GM12878 (cell line): ENCODE measurements at regions not wholly inside any gene's neighbourhood (a gene's known extent, or its start where the extent isn't known, plus 50 kb on each side); places are given as distances from the start of the nearest gene placed in this dataset.

Experiments
- ATF3 ChIP-seq: IDR thresholded peaks from 2 replicates; pipeline ENCODE4 v1.6.1; 2011; ENCODE audit warnings: low read depth, mild to moderate bottlenecking, low read length, moderate library complexity, borderline replicate concordance; ENCODE audit errors: extremely low read depth
- BHLHE40 ChIP-seq, 2 experiments: fragments of 450-650 bp in 1 of 2; IDR thresholded peaks; 2 replicates each; pipeline ENCODE4 v1.6.1; 2011 to 2017; ENCODE audit warnings: low read depth in 2 of 2, borderline replicate concordance in 1 of 2, improper control_type of control experiment in 1 of 2, low read length in 1 of 2, mild to moderate bottlenecking in 1 of 2
- CTCF ChIP-seq, 3 experiments: IDR thresholded peaks in 2 of 3; conservative IDR thresholded peaks in 1 of 3; 2 replicates each; pipeline ENCODE4 v1.5.1; 2011; ENCODE audit warnings: low read depth in 3 of 3, low read length in 3 of 3, mild to moderate bottlenecking in 3 of 3, control low read depth in 2 of 3, moderate library complexity in 2 of 3, inconsistent platforms in 1 of 3, mixed read lengths in 1 of 3; ENCODE audit not compliant: control insufficient read depth in 2 of 3, insufficient read depth in 1 of 3; ENCODE audit errors: extremely low read depth in 1 of 3
- CUX1 ChIP-seq: IDR thresholded peaks from 2 replicates; pipeline ENCODE4 v1.6.1; 2012; ENCODE audit warnings: improper control_type of control experiment, low read depth, low read length; ENCODE audit not compliant: insufficient replicate concordance
- ELK1 ChIP-seq: IDR thresholded peaks from 2 replicates; pipeline ENCODE4 v1.6.1; 2012; ENCODE audit warnings: low read depth, low read length, improper control_type of control experiment
- MYC ChIP-seq: IDR thresholded peaks from 2 replicates; pipeline ENCODE4 v1.6.1; 2011; ENCODE audit warnings: mild to moderate bottlenecking, low read length, moderate library complexity, inconsistent platforms; ENCODE audit not compliant: insufficient read depth, insufficient replicate concordance, insufficient read length, severe bottlenecking
- NR2C2 ChIP-seq: IDR thresholded peaks from 2 replicates; pipeline ENCODE4 v1.6.1; 2011; ENCODE audit warnings: borderline replicate concordance, low read depth; ENCODE audit not compliant: control insufficient read depth, insufficient read length
- RCOR1 ChIP-seq: conservative IDR thresholded peaks from 2 replicates; pipeline ENCODE4 v1.6.1; 2012; ENCODE audit warnings: low read depth, low read length, improper control_type of control experiment
- ZZZ3 ChIP-seq: IDR thresholded peaks from 2 replicates; pipeline ENCODE4 v1.6.1; 2011; ENCODE audit warnings: low read depth; ENCODE audit not compliant: control insufficient read depth, insufficient read length

GRCh38 chr13:78190296-78190695 is 271.7 kb upstream of the EDNRB start:
- TF ChIP-seq CTCF (IDR thresholded peaks at IDR 0.05 in 2 of 3, conservative IDR thresholded peaks at IDR 0.05 in 1 of 3; ENCODE audit: control insufficient read depth in 2 of 3, extremely low read depth in 1 of 3, insufficient read depth in 1 of 3, low read depth in 3 of 3, low read length in 3 of 3) (no peak), MYC (no peak), NR2C2 (no peak), ATF3 (no peak), ZZZ3 (no peak), RCOR1 (no peak), ELK1 (no peak), BHLHE40 (IDR thresholded peaks at IDR 0.05; ENCODE audit: borderline replicate concordance in 1 of 2, low read depth in 2 of 2, low read length in 1 of 2) (no peak), CUX1 (no peak)
